MM.1S (cell line): ENCODE measurements at regions not wholly inside any gene's neighbourhood (a gene's known extent, or its start where the extent isn't known, plus 50 kb on each side); places are given as distances from the start of the nearest gene placed in this dataset.
"Not testable (repeated sequence)": the region's sequence is repeated elsewhere in the genome, so short reads cannot be mapped to it uniquely, and the experiment has no call there.

Experiments used
- EZH2 ChIP-seq: fragments of 300-600 bp; sonication (generic); optimal IDR thresholded peaks from 2 replicates; pipeline ENCODE3; 2017; ENCODE audit warnings: low read depth, mild to moderate bottlenecking, antibody characterized with exemption, low read length, mixed read lengths
- TF ChIP-seq, protein P1 (sequence below): fragments of 300-600 bp; sonication (generic); IDR thresholded peaks from 2 replicates; pipeline ENCODE4 v1.5.1; 2016; ENCODE audit warnings: antibody characterized with exemption, low read length, mixed read lengths

DNA sequence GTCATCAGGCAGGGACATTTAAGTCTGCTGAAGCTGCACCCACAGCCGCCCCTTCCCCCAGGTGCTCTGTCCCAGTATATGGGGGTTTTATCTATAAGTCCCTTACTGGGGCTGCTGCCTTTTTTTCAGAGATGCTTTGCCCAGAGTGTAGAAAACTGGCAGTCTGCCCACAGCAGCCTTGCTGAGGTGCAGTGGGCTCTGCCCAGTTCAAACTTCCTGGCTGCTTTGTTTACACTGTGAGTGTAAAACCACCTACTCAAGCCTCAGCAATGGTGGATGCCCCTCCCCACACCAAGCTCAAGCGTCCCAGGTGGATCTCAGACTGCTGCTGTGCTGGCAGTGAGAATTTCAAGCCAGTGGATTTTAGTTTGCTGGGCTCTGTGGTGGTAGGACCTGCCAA, 114.2 kb upstream of the GLRA1 start:
- TF ChIP-seq, protein P1, sequence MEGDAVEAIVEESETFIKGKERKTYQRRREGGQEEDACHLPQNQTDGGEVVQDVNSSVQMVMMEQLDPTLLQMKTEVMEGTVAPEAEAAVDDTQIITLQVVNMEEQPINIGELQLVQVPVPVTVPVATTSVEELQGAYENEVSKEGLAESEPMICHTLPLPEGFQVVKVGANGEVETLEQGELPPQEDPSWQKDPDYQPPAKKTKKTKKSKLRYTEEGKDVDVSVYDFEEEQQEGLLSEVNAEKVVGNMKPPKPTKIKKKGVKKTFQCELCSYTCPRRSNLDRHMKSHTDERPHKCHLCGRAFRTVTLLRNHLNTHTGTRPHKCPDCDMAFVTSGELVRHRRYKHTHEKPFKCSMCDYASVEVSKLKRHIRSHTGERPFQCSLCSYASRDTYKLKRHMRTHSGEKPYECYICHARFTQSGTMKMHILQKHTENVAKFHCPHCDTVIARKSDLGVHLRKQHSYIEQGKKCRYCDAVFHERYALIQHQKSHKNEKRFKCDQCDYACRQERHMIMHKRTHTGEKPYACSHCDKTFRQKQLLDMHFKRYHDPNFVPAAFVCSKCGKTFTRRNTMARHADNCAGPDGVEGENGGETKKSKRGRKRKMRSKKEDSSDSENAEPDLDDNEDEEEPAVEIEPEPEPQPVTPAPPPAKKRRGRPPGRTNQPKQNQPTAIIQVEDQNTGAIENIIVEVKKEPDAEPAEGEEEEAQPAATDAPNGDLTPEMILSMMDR: not testable (repeated sequence)
- not testable (repeated sequence) for TF ChIP-seq EZH2
